HEK293T (cell line): ENCODE measurements at regions not wholly inside any gene's neighbourhood (a gene's known extent, or its start where the extent isn't known, plus 50 kb on each side); places are given as distances from the start of the nearest gene placed in this dataset.
"Not testable (repeated sequence)": the region's sequence is repeated elsewhere in the genome, so short reads cannot be mapped to it uniquely, and the experiment has no call there.

Source experiments
- BHLHE40 ChIP-seq: fragments of 450-650 bp; IDR thresholded peaks from 2 replicates; pipeline ENCODE4 v1.6.1; 2016; ENCODE audit warnings: mild to moderate bottlenecking, moderate library complexity, borderline replicate concordance
- CTBP1 ChIP-seq: fragments of 450-650 bp; IDR thresholded peaks from 2 replicates; pipeline ENCODE4 v1.6.1; 2016; ENCODE audit warnings: borderline replicate concordance
- ELF4 ChIP-seq: fragments of 450-650 bp; IDR thresholded peaks from 2 replicates; pipeline ENCODE4 v1.6.1; 2017; ENCODE audit warnings: antibody characterized with exemption
- FOXA1 ChIP-seq: fragments of 450-650 bp; IDR thresholded peaks from 2 replicates; pipeline ENCODE4 v1.6.1; 2016; ENCODE audit warnings: mild to moderate bottlenecking
- FOXK2 ChIP-seq: fragments of 450-650 bp; IDR thresholded peaks from 2 replicates; pipeline ENCODE4 v1.6.1; 2016; ENCODE audit warnings: mild to moderate bottlenecking
- FOXM1 ChIP-seq: fragments of 450-650 bp; IDR thresholded peaks from 2 replicates; pipeline ENCODE4 v1.6.1; 2017; ENCODE audit warnings: mild to moderate bottlenecking, borderline replicate concordance
- HDGF ChIP-seq: fragments of 450-650 bp; IDR thresholded peaks from 2 replicates; pipeline ENCODE4 v1.6.1; 2017; ENCODE audit warnings: antibody characterized with exemption, borderline replicate concordance
- L3MBTL2 ChIP-seq: fragments of 450-650 bp; conservative IDR thresholded peaks from 2 replicates; pipeline ENCODE4 v1.6.1; 2016; ENCODE audit warnings: mild to moderate bottlenecking
- LEF1 ChIP-seq: fragments of 450-650 bp; IDR thresholded peaks from 2 replicates; pipeline ENCODE4 v1.6.1; 2017; ENCODE audit warnings: mild to moderate bottlenecking, borderline replicate concordance
- NFRKB ChIP-seq: fragments of 450-650 bp; IDR thresholded peaks from 2 replicates; pipeline ENCODE4 v1.6.1; 2016; ENCODE audit warnings: mild to moderate bottlenecking, moderate library complexity
- SP1 ChIP-seq: fragments of 450-650 bp; IDR thresholded peaks from 2 replicates; pipeline ENCODE4 v1.6.1; 2017
- SUZ12 ChIP-seq: fragments of 450-650 bp; IDR thresholded peaks from 2 replicates; pipeline ENCODE4 v1.6.1; 2016; ENCODE audit warnings: mild to moderate bottlenecking
- TARDBP ChIP-seq: fragments of 450-650 bp; IDR thresholded peaks from 2 replicates; pipeline ENCODE4 v1.6.1; 2016
- TF ChIP-seq, protein P1 (sequence below): fragments of 450-650 bp; IDR thresholded peaks from 2 replicates; pipeline ENCODE4 v1.6.1; 2016

DNA sequence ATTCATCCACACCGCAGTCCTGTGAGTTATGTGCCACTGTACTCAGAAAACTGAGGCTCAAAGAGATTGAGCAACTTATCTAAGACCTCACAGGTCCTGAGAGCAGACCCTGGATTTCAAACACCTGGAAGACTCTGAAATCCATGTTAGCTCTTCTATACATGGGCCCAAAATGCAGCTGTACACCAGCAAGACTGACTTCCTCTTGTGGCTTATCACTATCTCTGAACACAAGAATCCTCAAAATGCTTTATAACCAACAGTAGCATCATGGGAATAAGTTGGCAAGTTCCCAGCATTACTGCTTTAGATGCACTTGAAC, 188.6 kb downstream of the FOXD4L6 start:
- not testable (repeated sequence) for TF ChIP-seq NFRKB, SUZ12, FOXM1, L3MBTL2, BHLHE40, TARDBP, FOXK2, ELF4, CTBP1, SP1, FOXA1, HDGF, LEF1
- TF ChIP-seq, protein P1, sequence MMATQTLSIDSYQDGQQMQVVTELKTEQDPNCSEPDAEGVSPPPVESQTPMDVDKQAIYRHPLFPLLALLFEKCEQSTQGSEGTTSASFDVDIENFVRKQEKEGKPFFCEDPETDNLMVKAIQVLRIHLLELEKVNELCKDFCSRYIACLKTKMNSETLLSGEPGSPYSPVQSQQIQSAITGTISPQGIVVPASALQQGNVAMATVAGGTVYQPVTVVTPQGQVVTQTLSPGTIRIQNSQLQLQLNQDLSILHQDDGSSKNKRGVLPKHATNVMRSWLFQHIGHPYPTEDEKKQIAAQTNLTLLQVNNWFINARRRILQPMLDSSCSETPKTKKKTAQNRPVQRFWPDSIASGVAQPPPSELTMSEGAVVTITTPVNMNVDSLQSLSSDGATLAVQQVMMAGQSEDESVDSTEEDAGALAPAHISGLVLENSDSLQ: not testable (repeated sequence)
